NCI-H524 (cell line): ENCODE measurements at regions not wholly inside any gene's neighbourhood (a gene's known extent, or its start where the extent isn't known, plus 50 kb on each side); places are given as distances from the start of the nearest gene placed in this dataset.
"Not testable (repeated sequence)": the region's sequence is repeated elsewhere in the genome, so short reads cannot be mapped to it uniquely, and the experiment has no call there.

Experiments used
- DNase-seq, 2 experiments: peaks; one replicate each; lab custom pipeline; 2025; lab: John Stamatoyannopoulos, UW

GRCh38 chr7:32648408-32649156, 153.3 kb downstream of the AVL9 start:
- no peak for DNase-seq

- not testable (repeated sequence) for DNase-seq
Measured at GRCh38 chr7:32645255-32645654, 150.0 kb downstream of the AVL9 start.

DNA sequence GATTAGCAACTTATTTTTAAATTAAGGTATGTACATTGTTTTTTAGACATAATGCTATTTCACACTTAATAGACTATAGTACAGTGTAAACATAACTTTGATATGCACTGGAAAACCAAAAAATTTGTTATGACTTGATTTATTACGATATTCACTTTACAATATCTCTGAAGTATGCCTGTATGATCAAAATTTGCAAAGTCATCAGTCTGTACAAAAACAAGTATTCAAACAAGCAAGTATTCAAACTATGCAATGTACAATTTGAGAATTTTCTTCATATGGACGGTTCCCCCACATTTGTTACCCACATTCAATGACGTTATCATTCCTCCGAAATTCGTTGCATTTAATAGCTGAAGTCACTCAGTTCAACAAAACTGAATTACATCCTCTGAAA, 147.9 kb downstream of the AVL9 start:
- DNase-seq: no peak

DNA sequence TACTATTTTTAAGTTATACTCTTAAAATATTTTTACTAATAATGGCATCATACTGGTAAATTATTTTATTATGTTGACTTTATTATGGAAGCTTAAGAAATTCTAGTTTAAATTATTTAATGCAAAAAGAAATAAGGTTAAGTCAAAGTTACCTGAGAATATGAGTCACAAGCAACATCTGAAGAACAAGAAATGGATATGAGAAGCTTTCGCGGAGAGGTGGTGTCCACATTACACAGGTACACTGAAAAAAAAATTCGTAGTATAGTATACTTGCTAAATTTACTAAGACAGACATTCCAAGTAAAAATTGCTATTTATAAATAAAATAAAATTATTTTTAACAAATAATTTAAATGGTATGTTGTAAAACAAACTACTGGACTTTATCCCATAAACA, 143.8 kb downstream of the AVL9 start:
- DNase-seq: no peak

DNA sequence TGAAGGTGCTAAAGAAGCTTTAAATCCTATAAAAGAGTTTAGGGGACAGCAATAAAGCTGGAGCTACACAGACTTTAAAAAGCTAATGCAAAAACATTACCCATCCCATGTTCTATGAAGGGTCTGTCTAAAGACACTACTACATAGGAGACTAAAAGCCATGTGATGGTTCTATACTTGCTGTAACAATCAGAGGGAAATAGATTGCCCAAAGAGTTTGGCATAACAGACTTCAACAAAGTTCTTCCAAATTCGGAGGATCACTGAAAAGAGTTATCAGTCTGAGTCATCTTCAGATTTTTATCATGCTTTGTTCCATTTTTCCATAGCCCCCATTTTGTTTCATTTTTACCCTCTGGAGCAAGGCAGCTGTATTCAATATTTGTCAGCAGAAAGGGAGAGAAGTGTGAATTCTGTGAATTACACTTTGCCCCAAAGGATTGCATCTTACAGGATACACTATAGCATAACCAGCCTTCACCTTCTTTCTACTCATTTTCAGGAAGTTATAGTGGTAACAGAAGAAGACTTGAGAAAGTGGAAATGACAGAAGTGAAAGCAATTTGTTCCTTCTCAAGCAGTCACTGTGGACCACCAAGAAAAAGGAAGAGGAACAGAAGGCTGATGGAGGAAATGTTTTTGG, 143.3 kb downstream of the AVL9 start:
- not testable (repeated sequence) for DNase-seq
